GM18858 (cell line): ENCODE measurements at regions not wholly inside any gene's neighbourhood (a gene's known extent, or its start where the extent isn't known, plus 50 kb on each side); places are given as distances from the start of the nearest gene placed in this dataset.
"Not testable (repeated sequence)": the region's sequence is repeated elsewhere in the genome, so short reads cannot be mapped to it uniquely, and the experiment has no call there.

Experiments used
- ATAC-seq: cut with Tn5 transposase; IDR thresholded peaks from one replicate; pipeline ENCODE4 v1.9.1; 2021; ENCODE audit not compliant: unreplicated experiment

DNA sequence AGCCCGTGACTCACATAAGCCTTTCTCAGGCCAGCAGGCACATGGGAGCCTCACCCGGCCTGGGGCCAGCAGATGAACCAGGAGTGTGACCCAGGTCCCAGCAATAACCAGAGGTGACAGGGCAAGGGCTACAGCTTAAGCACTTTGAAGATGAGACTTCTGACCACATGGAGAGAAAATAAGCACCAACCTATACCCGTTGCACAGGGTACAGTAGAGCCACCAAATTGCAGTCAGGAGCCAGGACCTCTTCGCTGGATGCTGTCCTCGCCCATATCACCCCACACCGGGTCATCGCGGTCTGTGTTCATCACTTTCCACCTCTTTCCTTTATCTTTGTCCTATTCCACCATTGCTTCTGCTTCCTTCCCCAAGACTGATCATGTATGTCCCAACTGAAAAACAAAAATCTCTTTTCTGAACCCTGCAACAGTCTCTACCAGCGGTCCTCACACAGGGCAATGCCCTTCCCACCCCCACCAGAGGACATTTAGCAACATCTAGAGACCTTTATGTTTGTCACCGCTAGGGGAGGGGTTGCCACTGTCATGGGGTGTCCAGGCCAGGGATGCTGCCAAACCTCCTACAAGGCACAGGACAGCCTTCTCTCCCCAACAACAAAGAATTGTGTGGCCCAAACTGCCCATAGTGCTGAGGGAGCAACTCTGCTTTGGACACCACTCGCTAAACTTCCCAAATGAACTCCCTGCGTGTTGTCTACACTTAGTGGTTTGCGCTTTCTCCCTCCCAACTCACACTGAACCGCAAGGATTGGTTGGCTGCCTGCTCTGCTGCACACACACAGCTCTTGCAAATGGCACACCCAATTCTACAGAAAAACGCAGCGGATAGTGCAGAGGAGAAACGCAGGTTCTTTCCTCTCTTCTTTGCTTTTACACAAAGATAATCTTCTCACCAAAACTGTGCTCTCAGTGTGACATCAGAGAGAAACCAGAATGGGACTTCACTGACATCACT lies 219.4 kb upstream of the FRG1 start:
- ATAC-seq: not testable (repeated sequence)

DNA sequence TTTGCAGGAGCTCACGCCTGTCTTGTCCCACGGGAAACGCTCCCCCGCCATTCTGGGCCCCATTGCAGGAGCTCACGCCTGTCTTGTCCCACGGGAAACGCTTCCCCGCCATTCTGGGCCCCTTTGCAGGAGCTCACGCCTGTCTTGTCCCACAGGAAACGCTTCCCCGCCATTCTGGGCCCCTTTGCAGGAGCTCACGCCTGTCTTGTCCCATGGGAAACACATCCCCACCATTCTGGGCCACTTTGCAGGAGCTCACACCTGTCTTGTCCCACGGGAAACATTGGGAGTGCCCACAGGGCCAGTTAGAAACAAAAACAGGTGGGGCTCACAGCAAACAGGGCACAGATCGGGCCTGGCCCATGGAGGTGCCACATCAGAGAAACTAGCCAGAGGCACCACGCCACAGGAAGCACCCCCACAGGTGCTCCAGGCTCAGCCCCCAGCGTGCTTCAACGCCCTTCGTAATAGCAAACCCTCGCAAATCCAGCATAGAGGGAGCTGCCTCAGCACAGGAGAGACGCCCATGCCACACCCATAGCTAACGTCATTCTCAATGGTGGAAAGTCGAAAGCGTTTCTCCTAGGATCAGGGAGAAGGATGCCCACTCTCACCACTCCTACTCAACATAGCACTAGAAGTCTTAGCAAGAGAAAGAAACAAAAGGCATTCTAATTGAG lies 218.2 kb upstream of the FRG1 start:
- ATAC-seq: not testable (repeated sequence)

DNA sequence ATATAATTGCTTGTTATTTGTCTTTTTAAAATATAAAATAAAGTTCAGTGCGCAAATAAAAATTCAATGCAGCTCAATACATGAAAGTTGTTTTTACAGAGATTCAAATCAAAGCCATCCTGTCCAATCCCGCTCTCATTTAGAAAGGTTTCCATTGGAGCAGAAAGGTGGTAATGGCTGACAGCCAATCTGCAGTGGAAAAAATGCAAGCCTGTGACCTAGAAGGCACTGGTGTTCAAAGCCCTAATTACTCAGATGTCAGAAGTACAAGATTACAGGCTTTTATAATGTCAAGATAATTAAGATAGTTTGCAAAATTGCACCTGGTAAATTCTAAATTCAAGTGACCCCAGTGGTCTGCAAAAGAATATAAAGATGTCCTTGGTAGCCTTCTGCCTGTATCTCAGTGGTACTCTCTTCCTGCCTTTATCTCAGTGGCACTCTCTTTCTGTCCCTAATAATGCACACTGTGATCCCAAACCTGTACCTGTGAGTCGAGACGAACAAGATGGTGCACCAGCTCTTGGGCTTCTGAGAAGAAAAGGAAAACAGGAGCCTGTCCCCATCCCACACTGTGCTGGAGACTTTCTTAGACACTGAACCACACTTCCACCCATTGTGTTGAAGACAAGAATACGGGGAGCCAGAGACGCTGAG lies 212.6 kb upstream of the FRG1 start:
- not testable (repeated sequence) for ATAC-seq

DNA sequence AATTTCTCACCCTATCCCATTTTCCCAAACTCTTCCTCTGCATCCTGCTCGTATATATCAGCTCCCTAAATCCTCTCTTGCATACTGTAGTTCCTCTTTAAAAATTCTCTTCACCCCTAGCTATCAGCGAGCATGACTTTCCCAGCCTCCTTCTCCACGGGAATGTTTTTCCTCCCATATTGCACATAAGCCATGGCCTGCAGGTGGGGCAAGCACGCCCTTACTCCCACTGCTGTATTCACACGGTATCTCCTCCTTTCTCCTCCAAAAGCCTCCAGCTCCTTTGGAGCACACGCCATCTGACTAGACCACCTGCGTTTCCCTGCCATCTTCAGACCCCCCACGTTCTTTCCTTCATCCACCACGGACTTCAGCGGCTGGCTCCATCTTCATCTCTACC lies 208.7 kb upstream of the FRG1 start:
- not testable (repeated sequence) for ATAC-seq

DNA sequence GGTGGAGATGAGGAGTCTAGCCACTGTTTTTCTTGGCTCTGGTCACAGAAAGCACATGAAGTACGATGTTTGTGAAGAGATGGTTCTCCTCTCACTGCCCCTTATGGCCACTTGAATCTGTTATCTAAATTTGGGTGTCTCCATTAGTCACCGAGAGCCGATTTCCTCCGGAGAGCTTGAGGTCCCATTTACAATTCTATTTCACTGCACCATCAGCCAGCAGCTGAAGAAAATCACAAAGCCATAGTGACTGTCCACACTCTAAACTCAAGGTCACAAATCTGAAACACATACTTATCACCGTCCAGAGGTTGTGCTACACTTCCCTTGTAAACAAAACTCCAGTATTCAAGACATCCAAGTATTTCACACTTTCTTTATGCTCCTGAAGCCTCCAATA lies 207.2 kb upstream of the FRG1 start:
- ATAC-seq: not testable (repeated sequence)

GRCh38 chr4:189734648-189735267 lies 205.9 kb upstream of the FRG1 start:
- not testable (repeated sequence) for ATAC-seq

GRCh38 chr4:189736656-189737055 lies 204.0 kb upstream of the FRG1 start:
- ATAC-seq: not testable (repeated sequence)

GRCh38 chr4:189740118-189740517 lies 200.6 kb upstream of the FRG1 start:
- not testable (repeated sequence) for ATAC-seq

GRCh38 chr4:189740873-189741272 lies 199.8 kb upstream of the FRG1 start:
- ATAC-seq: no peak

DNA sequence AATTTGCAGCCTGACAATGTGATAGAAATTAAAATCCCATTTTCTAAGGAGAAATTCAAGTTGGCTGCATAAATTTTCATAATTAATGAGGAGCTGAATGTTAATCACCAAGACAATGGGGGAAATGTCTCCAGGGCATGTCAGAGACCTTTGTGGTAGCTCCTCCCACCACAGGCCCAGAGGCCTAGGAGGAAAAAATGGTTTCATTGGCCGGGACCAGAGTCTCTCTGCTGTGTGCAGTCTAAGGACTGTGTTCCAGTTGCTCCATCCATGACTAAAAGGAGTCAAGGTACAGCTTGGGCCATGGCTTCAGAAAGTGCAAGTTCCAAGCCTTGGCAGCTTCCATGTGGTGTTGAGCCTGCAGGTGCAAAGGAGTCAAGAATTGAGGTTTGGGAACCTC lies 187.6 kb upstream of the FRG1 start:
- not testable (repeated sequence) for ATAC-seq

- no peak for ATAC-seq
These were observed 177.1 kb upstream of the FRG1 start for GRCh38 chr4:189763583-189763982.

- ATAC-seq: no peak
These were observed 175.4 kb upstream of the FRG1 start for GRCh38 chr4:189765301-189765700.

DNA sequence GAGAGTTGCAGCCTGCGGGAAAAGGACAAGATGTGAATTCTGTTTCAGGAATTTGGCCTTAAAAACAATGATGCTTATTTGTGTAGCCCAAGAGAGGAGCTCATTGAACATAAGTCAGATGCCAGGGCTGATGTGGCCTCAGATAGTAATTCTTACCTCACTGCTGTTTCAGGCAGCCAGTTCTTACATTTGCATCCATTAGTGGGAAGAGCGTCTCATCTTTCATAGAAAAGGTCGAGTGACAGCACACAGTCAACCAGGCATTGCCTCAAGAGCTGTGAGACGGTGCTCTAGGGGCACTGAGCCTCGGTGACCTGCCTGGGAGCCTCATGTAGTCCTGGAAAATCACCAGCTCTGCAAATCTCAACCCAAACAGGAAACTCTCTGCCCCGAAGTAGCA lies 174.9 kb upstream of the FRG1 start:
- no peak for ATAC-seq

DNA sequence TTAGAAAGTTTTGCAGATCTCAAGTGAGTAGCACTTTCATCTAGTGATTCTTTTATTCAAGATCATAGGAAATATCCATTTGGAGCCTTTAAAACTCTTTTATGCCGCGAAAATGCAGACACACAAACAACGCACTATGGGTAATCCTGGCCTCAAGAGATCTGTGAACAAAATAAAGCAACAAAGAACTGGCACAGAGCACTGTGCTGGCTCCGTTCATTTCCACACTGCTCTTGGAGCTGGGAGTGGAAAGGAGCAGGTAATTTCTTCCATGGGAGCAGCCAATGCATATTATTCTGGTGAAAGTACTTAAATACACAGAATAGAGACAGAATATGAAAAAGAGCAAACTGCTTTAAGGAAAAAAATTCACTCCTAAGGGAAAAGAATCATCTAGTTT lies 172.7 kb upstream of the FRG1 start:
- ATAC-seq: no peak

- ATAC-seq: no peak
These were observed 171.5 kb upstream of the FRG1 start for GRCh38 chr4:189769131-189769530.

DNA sequence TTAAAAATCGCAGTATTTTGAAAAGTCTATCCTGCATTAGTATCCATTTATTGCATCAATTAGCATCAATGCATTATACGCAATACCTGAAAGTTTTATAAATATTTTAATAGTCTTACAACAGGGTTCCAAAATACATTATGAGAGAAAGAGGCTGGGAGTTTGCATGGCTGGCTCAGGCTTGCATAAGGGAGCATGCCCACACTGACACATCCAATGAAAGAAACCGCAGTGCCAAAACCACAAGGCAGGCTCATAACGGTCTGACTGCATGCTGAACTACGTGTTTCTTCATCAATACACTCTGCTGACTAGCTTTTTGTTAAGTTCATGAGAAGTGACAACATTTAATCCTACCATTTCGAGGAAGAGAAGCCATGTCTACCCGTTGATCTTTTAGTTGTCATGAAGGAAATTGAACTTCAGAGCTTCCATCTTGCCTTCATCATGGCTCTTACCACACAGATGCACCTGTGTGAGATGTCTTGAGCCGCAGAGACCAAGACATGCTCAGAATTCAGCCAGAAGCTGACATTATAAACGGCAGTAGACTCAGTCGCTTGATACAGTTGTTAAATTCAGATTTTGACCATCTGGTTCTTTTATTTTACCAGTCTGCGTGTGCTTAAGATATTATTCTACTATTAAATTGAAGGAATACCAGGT lies 168.8 kb upstream of the FRG1 start:
- no peak for ATAC-seq

DNA sequence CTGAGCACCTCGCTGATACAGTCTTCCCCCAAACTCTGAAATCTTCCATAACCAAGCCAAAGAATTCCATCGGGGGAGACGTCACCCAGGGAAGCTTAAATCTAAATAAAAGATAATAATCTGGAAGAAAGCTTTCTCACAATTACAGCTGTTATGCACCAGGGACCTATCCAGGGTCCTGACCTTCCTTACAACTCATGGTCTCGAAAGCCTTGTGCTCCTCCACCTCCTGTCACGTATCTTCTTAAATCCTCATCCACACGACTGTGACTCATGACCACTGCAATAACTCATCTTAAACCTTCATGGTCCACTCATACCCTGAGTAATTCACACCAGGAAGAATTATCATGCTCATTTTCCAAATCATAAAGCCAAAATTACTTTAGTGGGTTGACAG lies 166.8 kb upstream of the FRG1 start:
- no peak for ATAC-seq

GRCh38 chr4:189779281-189779980 lies 161.2 kb upstream of the FRG1 start:
- ATAC-seq: no peak

GRCh38 chr4:189780391-189780790 lies 160.3 kb upstream of the FRG1 start:
- ATAC-seq: no peak

DNA sequence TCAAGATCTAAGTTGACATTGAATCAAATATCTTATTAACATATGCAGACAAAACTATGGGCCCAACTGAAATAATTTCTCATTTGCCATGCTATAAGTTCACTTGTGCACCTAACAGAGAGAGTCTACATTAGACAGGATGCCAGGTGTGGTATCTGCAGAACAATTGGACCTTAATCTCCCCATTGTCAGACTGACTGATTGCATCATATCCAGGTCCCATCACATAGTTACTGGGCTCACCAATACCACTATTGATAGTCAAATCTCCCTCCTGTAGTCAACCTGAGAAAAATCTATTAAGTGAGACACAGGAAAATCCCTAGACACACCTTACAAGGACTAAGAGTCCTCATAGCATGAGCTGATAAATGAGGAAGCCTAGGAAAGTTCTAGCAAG lies 156.0 kb upstream of the FRG1 start:
- no peak for ATAC-seq
